ENCODE measurements at regions not wholly inside any gene's neighbourhood (a gene's known extent, or its start where the extent isn't known, plus 50 kb on each side); places are given as distances from the start of the nearest gene placed in this dataset.
"Not testable (repeated sequence)": the region's sequence is repeated elsewhere in the genome, so short reads cannot be mapped to it uniquely, and the experiment has no call there.

DNA sequence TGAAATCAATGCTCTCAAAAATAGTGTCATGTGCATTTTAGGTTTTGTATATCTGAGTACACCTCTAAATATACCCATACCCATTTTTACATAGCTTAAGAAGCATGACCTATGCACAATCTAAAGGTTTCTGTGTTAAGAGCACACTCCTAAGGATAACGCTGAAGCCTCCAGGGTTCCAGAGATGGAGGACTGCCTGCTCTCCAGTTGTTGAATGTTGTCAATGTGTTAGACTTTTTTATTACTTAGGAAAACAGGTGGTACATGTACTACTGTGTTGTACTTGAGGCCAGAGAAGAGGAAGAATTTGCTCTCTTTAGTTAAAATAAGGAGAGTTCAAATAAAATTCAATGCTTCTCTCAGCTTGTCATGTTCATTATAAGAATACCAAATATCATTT lies 141.2 kb downstream of the EMB start:
- Histone ChIP-seq H3K27ac (no peak overlapping the region), H3K4me3 (no peak overlapping the region), H3K4me1 (no peaks in the 10 kb centered on the region), H3K9me3 (no peaks in the 10 kb centered on the region), H3K27me3 (no peaks in the 10 kb centered on the region), H3K36me3 (no peaks in the 10 kb centered on the region)
- DNase-seq (ENCODE audit: extremely low spot score in 2 of 2): no peak
- TF ChIP-seq POLR2A (IDR thresholded peaks at IDR 0.05) (no peak), POLR2AphosphoS5 (IDR thresholded peaks at IDR 0.05; ENCODE audit: insufficient read depth in 1 of 2, low read depth in 1 of 2) (no peak)
- TF ChIP-seq, protein P1, sequence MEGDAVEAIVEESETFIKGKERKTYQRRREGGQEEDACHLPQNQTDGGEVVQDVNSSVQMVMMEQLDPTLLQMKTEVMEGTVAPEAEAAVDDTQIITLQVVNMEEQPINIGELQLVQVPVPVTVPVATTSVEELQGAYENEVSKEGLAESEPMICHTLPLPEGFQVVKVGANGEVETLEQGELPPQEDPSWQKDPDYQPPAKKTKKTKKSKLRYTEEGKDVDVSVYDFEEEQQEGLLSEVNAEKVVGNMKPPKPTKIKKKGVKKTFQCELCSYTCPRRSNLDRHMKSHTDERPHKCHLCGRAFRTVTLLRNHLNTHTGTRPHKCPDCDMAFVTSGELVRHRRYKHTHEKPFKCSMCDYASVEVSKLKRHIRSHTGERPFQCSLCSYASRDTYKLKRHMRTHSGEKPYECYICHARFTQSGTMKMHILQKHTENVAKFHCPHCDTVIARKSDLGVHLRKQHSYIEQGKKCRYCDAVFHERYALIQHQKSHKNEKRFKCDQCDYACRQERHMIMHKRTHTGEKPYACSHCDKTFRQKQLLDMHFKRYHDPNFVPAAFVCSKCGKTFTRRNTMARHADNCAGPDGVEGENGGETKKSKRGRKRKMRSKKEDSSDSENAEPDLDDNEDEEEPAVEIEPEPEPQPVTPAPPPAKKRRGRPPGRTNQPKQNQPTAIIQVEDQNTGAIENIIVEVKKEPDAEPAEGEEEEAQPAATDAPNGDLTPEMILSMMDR (IDR thresholded peaks at IDR 0.05): no peak
- intact Hi-C loops (cut with DNase I): no loop called here

DNA sequence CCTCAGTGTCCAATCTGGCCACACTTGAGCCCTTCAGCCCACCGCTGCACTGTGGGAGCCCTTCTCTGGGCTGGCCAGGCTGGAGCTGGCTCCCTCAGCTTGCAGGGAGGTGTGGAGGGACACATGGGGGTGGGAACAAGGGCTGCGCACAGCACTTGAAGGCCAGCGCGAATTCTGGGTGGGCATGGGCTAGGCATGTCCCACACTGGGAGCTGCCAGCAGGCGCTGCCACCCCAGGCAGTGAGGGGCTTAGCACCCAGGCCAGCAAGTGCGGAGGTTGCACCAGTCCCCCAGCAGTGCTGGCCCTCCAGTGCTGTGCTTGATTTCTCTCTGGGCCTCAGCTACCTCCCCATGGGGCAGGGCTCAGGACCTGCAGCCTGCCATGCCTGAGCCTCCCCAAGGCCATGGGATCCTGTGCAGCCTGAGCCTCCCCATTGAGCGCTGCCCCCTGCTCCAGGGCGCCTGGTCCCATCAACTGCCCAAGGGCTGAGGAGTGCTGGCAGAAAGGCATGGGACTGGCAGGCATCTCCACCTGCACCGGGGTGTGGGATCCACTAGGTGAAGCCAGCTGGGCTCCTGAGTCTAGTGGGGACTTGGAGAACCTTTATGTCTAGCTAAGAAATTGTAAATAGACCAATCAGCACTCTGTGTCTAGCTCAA lies 148.2 kb downstream of the EMB start:
- peak in 1 of 2 donors; percentile 91 for DNase-seq (ENCODE audit: extremely low spot score in 2 of 2)
- TF ChIP-seq, protein P1 (IDR thresholded peaks at IDR 0.05): no peak
- TF ChIP-seq POLR2A (IDR thresholded peaks at IDR 0.05) (no peak), POLR2AphosphoS5 (IDR thresholded peaks at IDR 0.05; ENCODE audit: insufficient read depth in 1 of 2, low read depth in 1 of 2) (no peak)

DNA sequence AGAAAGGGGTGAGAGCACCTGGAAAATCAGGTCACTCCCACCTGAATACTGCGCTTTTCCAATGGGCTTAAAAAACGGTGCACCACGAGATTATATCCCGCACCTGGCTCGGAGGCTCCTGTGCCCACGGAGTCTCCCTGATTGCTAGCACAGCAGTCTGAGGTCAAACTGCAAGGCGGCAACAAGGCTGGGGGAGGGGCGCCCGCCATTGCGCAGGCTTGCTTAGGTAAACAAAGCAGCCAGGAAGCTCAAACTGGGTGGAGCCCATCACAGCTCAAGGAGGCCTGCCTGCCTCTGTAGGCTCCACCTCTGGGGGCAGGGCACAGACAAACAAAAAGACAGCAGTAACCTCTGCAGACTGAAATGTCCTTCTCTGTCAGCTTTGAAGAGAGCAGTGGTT lies 160.6 kb downstream of the EMB start:
- H3K36me3 ChIP-seq; H3K27ac ChIP-seq; H3K4me1 ChIP-seq; intact Hi-C loops (cut with DNase I); H3K4me3 ChIP-seq; H3K9me3 ChIP-seq; DNase-seq (ENCODE audit: extremely low spot score in 2 of 2); H3K27me3 ChIP-seq: not testable (repeated sequence)

More for the DNA sequence above, 148.2 kb downstream of the EMB start:
- H3K9me3 ChIP-seq: no peaks in the 10 kb centered on the region
- H3K4me1 ChIP-seq: no peaks in the 10 kb centered on the region
- intact Hi-C loops (cut with DNase I): no loop called here
- H3K27me3 ChIP-seq: no peaks in the 10 kb centered on the region
- no peaks in the 10 kb centered on the region for H3K36me3 ChIP-seq
- no peak overlapping the region for H3K27ac ChIP-seq
- H3K4me3 ChIP-seq: no peak overlapping the region

Measured in vagina (tissue), 2 donors.